Glutamatergic neuron (in vitro differentiated cells): ENCODE measurements at regions not wholly inside any gene's neighbourhood (a gene's known extent, or its start where the extent isn't known, plus 50 kb on each side); places are given as distances from the start of the nearest gene placed in this dataset.

ENCODE experiments used
- DNase-seq: peaks from one replicate; pipeline ENCODE4 v3.0.0; 2022
- H3K27ac Mint-ChIP-seq: one replicate; pipeline ENCODE4 v1.8.0; 2020; ENCODE audit warnings: mild to moderate bottlenecking, mixed read lengths, inconsistent platforms; ENCODE audit not compliant: unreplicated experiment
- H3K27me3 Mint-ChIP-seq: one replicate; pipeline ENCODE4 v1.8.0; 2020; ENCODE audit warnings: mild to moderate bottlenecking, moderate library complexity, mixed read lengths, inconsistent platforms; ENCODE audit not compliant: unreplicated experiment
- H3K36me3 Mint-ChIP-seq: one replicate; pipeline ENCODE4 v1.8.0; 2020; ENCODE audit warnings: mild to moderate bottlenecking, mixed read lengths, inconsistent platforms; ENCODE audit not compliant: unreplicated experiment
- H3K4me1 Mint-ChIP-seq: one replicate; pipeline ENCODE4 v1.8.0; 2020; ENCODE audit warnings: mild to moderate bottlenecking, low read depth, mixed read lengths, inconsistent platforms; ENCODE audit not compliant: unreplicated experiment
- H3K4me3 Mint-ChIP-seq: one replicate; pipeline ENCODE4 v1.8.0; 2020; ENCODE audit warnings: mild to moderate bottlenecking, mixed read lengths, inconsistent platforms; ENCODE audit not compliant: unreplicated experiment
- H3K9me3 Mint-ChIP-seq: one replicate; pipeline ENCODE4 v1.8.0; 2020; ENCODE audit warnings: mild to moderate bottlenecking, moderate library complexity, mixed read lengths, inconsistent platforms; ENCODE audit not compliant: unreplicated experiment
- CTCF ChIP-seq: fragments of 200-600 bp; sonication (generic); IDR thresholded peaks from one replicate; pipeline ENCODE4 v1.5.0; 2021; ENCODE audit not compliant: partially characterized antibody, unreplicated experiment

GRCh38 chr13:54742984-54743383 lies 1714.4 kb downstream of the OLFM4 start:
- no peak for DNase-seq
- no peaks in the 10 kb centered on the region for H3K36me3 Mint-ChIP-seq
- H3K27ac Mint-ChIP-seq, result no peak overlapping the region
- H3K4me3 Mint-ChIP-seq, result no peak overlapping the region
- no peaks in the 10 kb centered on the region for H3K9me3 Mint-ChIP-seq
- no peaks in the 10 kb centered on the region for H3K27me3 Mint-ChIP-seq
- no peak for TF ChIP-seq CTCF
- H3K4me1 Mint-ChIP-seq, result no peaks in the 10 kb centered on the region

DNA sequence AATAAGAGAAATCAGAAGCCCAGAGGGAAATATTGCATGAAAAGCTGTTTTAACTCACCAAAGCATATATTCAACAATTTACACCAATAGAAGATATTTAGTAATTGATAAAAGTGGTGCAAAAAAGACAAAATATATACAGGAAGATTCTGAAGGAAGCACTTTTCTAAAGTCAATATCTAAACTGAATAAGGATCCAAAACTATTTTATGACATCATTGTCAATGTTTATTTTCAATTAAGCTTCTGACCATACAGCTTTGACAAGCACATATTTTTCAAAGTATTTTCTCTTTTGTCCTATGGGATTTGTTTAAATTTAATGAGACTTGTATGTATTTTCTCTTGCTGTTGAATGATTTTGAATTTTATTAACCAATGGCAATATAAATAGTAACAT lies 1716.1 kb downstream of the OLFM4 start:
- H3K27me3 Mint-ChIP-seq, result no peaks in the 10 kb centered on the region
- no peaks in the 10 kb centered on the region for H3K9me3 Mint-ChIP-seq
- no peak for DNase-seq
- H3K36me3 Mint-ChIP-seq, result no peaks in the 10 kb centered on the region
- H3K27ac Mint-ChIP-seq, result no peak overlapping the region
- H3K4me1 Mint-ChIP-seq, result no peaks in the 10 kb centered on the region
- H3K4me3 Mint-ChIP-seq, result no peak overlapping the region
- TF ChIP-seq CTCF, result no peak

- Mint-ChIP-seq H3K9me3 (no peaks in the 10 kb centered on the region), H3K27me3 (no peaks in the 10 kb centered on the region), H3K27ac (no peak overlapping the region), H3K4me1 (no peaks in the 10 kb centered on the region), H3K36me3 (no peaks in the 10 kb centered on the region), H3K4me3 (no peak overlapping the region)
- no peak for DNase-seq
- TF ChIP-seq CTCF, result no peak
Measured at GRCh38 chr13:54750521-54750920, 1721.9 kb downstream of the OLFM4 start.

DNA sequence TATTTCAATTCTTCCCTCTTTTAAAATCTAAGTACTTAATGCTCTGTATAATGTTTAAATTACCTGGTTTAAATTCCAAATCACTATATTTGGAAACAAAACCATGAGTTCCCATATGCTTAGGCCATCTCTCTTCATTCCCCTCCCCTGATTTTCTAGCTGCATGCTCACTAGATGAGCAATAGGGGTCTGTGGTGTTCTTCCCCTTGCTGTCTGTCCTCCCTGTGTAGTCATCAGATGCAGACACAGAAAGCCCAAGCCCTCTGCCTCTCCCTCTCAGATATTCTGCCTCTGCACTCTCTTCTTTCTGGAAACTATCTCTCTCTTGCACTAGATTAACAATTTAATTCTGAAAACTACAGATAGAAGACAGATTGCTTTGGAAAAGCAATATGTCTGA lies 1730.2 kb downstream of the OLFM4 start:
- H3K9me3 Mint-ChIP-seq, result no peaks in the 10 kb centered on the region
- H3K27ac Mint-ChIP-seq, result no peak overlapping the region
- no peak overlapping the region for H3K4me3 Mint-ChIP-seq
- H3K27me3 Mint-ChIP-seq, result peaks cover 1% of the 10 kb centered on the region
- TF ChIP-seq CTCF, result no peak
- no peaks in the 10 kb centered on the region for H3K36me3 Mint-ChIP-seq
- no peak for DNase-seq
- no peaks in the 10 kb centered on the region for H3K4me1 Mint-ChIP-seq

DNA sequence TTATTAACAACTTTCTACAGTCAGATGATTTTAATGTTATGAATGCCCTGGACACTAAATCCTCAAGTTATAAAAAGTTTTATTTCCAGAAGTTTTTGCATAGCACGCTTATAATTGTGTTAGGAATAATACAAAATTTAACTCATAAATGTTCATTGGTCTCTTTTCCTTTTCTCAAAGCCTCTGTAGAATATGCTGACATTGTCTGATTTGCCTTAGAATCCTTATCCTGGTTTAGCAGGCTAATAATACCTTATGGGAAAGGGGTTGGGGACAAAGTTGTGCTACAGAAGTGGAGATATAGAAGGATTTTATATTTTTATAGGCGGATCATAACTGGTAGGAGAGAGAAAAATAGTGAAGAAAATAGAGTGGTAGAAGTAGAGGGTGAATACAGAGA lies 1739.6 kb downstream of the OLFM4 start:
- Mint-ChIP-seq H3K27me3 (no peaks in the 10 kb centered on the region), H3K9me3 (no peaks in the 10 kb centered on the region), H3K4me3 (no peak overlapping the region), H3K36me3 (no peaks in the 10 kb centered on the region), H3K4me1 (no peaks in the 10 kb centered on the region), H3K27ac (no peak overlapping the region)
- TF ChIP-seq CTCF, result no peak
- no peak for DNase-seq
